DOHH2 (cell line): ENCODE measurements at regions not wholly inside any gene's neighbourhood (a gene's known extent, or its start where the extent isn't known, plus 50 kb on each side); places are given as distances from the start of the nearest gene placed in this dataset.

Experiments
- CTCF ChIP-seq: fragments of 200-600 bp; sonication (generic); IDR thresholded peaks from one replicate; pipeline ENCODE4 v1.5.1; 2014; ENCODE audit warnings: antibody characterized with exemption, mild to moderate bottlenecking, low read depth, low read length; ENCODE audit not compliant: poor library complexity, severe bottlenecking
- EZH2phosphoT487 ChIP-seq: fragments of 200-600 bp; sonication (generic); IDR thresholded peaks from 2 replicates; pipeline ENCODE4 v1.6.1; 2017; ENCODE audit warnings: borderline replicate concordance, mild to moderate bottlenecking, antibody characterized with exemption, low read length, moderate library complexity, mixed read lengths

- no peak for TF ChIP-seq CTCF
- no peak for TF ChIP-seq EZH2phosphoT487
Observed at GRCh38 chr13:76637641-76638141, 248.5 kb downstream of the KCTD12 start.
